ENCODE measurements at regions not wholly inside any gene's neighbourhood (a gene's known extent, or its start where the extent isn't known, plus 50 kb on each side); places are given as distances from the start of the nearest gene placed in this dataset.

GRCh38 chr6:67680297-67680932 lies 954.7 kb upstream of the ADGRB3 start:
- peaks cover 3 to 6% of the 10 kb centered on the region in 2 donors for H3K9me3 Mint-ChIP-seq
- no peak overlapping the region for H3K27ac Mint-ChIP-seq
- 43% methylated on average over 1 of the region's 2 CpGs for WGBS (ENCODE audit: insufficient coverage)
- Histone ChIP-seq H3K27me3 (ENCODE audit: control insufficient read depth, insufficient read depth, low read length) (no peaks in the 10 kb centered on the region), H3K27ac (ENCODE audit: low read length) (no peak overlapping the region), H3K4me3 (ENCODE audit: low read length) (no peak overlapping the region), H3K4me1 (ENCODE audit: control insufficient read depth, insufficient read depth, low read length) (no peaks in the 10 kb centered on the region), H3K9me3 (ENCODE audit: control insufficient read depth, insufficient read depth, low read length) (peaks cover 4% of the 10 kb centered on the region), H3K36me3 (ENCODE audit: control insufficient read depth, insufficient read depth, low read length) (no peaks in the 10 kb centered on the region)
- ATAC-seq (no peak), DNase-seq (no peak)
- H3K4me3 Mint-ChIP-seq = no peak overlapping the region
- H3K27me3 Mint-ChIP-seq (ENCODE audit: low read depth in 2 of 2) = no peaks in the 10 kb centered on the region
- no peaks in the 10 kb centered on the region for H3K36me3 Mint-ChIP-seq
- intact Hi-C loops (cut with micrococcal nuclease) = no loop called here
- no peak for TF ChIP-seq CTCF (IDR thresholded peaks at IDR 0.05)
- H3K4me1 Mint-ChIP-seq = no peaks in the 10 kb centered on the region

GRCh38 chr6:67679566-67680296 lies 955.4 kb upstream of the ADGRB3 start:
- Histone ChIP-seq H3K36me3 (ENCODE audit: control insufficient read depth, insufficient read depth, low read length) (no peaks in the 10 kb centered on the region), H3K9me3 (ENCODE audit: control insufficient read depth, insufficient read depth, low read length) (peaks cover 9% of the 10 kb centered on the region), H3K4me1 (ENCODE audit: control insufficient read depth, insufficient read depth, low read length) (no peaks in the 10 kb centered on the region), H3K4me3 (ENCODE audit: low read length) (no peak overlapping the region), H3K27ac (ENCODE audit: low read length) (no peak overlapping the region), H3K27me3 (ENCODE audit: control insufficient read depth, insufficient read depth, low read length) (no peaks in the 10 kb centered on the region)
- WGBS (ENCODE audit: insufficient coverage) = 73% methylated on average over 3 of the region's 3 CpGs
- no peak for ATAC-seq
- Mint-ChIP-seq H3K4me1 (no peaks in the 10 kb centered on the region), H3K4me3 (no peak overlapping the region), H3K27me3 (ENCODE audit: low read depth in 2 of 2) (no peaks in the 10 kb centered on the region), H3K27ac (no peak overlapping the region), H3K36me3 (no peaks in the 10 kb centered on the region), H3K9me3 (peaks cover 3 to 6% of the 10 kb centered on the region in 2 donors)
- intact Hi-C loops (cut with micrococcal nuclease) = no loop called here
- no peak for TF ChIP-seq CTCF (IDR thresholded peaks at IDR 0.05)
- no peak for DNase-seq

GRCh38 chr6:67676892-67677291 lies 958.2 kb upstream of the ADGRB3 start:
- H3K36me3 Mint-ChIP-seq = no peaks in the 10 kb centered on the region

More at GRCh38 chr6:67676892-67677291, 958.2 kb upstream of the ADGRB3 start:
- Histone ChIP-seq H3K9me3 (ENCODE audit: control insufficient read depth, insufficient read depth, low read length) (peaks cover 14% of the 10 kb centered on the region), H3K36me3 (ENCODE audit: control insufficient read depth, insufficient read depth, low read length) (no peaks in the 10 kb centered on the region), H3K27ac (ENCODE audit: low read length) (no peak overlapping the region), H3K4me3 (ENCODE audit: low read length) (no peak overlapping the region), H3K4me1 (ENCODE audit: control insufficient read depth, insufficient read depth, low read length) (no peaks in the 10 kb centered on the region), H3K27me3 (ENCODE audit: control insufficient read depth, insufficient read depth, low read length) (no peaks in the 10 kb centered on the region)
- ATAC-seq (no peak), DNase-seq (no peak)
- Mint-ChIP-seq H3K27me3 (ENCODE audit: low read depth in 2 of 2) (no peaks in the 10 kb centered on the region), H3K4me1 (no peaks in the 10 kb centered on the region), H3K27ac (no peak overlapping the region), H3K9me3 (peaks cover 3 to 12% of the 10 kb centered on the region in 2 donors), H3K4me3 (no peak overlapping the region)
- WGBS (ENCODE audit: insufficient coverage) = no CpG with 5 or more reads among the region's 1 CpG
- no peak for TF ChIP-seq CTCF (IDR thresholded peaks at IDR 0.05)
- intact Hi-C loops (cut with micrococcal nuclease) = no loop called here
